HPDE6-E6E7 (cell line): ENCODE measurements at regions not wholly inside any gene's neighbourhood (a gene's known extent, or its start where the extent isn't known, plus 50 kb on each side); places are given as distances from the start of the nearest gene placed in this dataset.
A peak's percentile ranks its signal among the peaks of the same experiment; 100 is the strongest.
"Not testable (repeated sequence)": the region's sequence is repeated elsewhere in the genome, so short reads cannot be mapped to it uniquely, and the experiment has no call there.

Experiments
- DNase-seq: peaks from one replicate; pipeline ENCODE4 v3.0.0; 2011; ENCODE audit warnings: missing footprints; ENCODE audit errors: extremely low spot score

- no peak for DNase-seq
Observed at GRCh38 chr2:20130821-20131645, 79.6 kb upstream of the LAPTM4A start.

GRCh38 chr2:20130160-20130560 is 78.7 kb upstream of the LAPTM4A start:
- no peak for DNase-seq

GRCh38 chr2:20129331-20130159 is 78.1 kb upstream of the LAPTM4A start:
- DNase-seq, result no peak

- DNase-seq, result no peak
Observed at GRCh38 chr2:20128506-20129330, 77.3 kb upstream of the LAPTM4A start.

GRCh38 chr2:20126469-20126868 is 75.0 kb upstream of the LAPTM4A start:
- DNase-seq, result no peak

- DNase-seq, result no peak
Observed at GRCh38 chr2:20126040-20126439, 74.6 kb upstream of the LAPTM4A start.

GRCh38 chr2:20125616-20126015 is 74.2 kb upstream of the LAPTM4A start:
- no peak for DNase-seq

GRCh38 chr2:20125164-20125563 is 73.7 kb upstream of the LAPTM4A start:
- no peak for DNase-seq

GRCh38 chr2:20123871-20124594 is 72.6 kb upstream of the LAPTM4A start:
- no peak for DNase-seq

- DNase-seq, result peak; percentile 47
Observed at GRCh38 chr2:20122864-20123263, 71.4 kb upstream of the LAPTM4A start.

GRCh38 chr2:20120569-20121416 is 69.4 kb upstream of the LAPTM4A start:
- DNase-seq, result no peak

- DNase-seq, result no peak
Observed at GRCh38 chr2:20118051-20118450, 66.6 kb upstream of the LAPTM4A start.

GRCh38 chr2:20115902-20116301 is 64.5 kb upstream of the LAPTM4A start:
- no peak for DNase-seq

GRCh38 chr2:20115374-20115773 is 63.9 kb upstream of the LAPTM4A start:
- no peak for DNase-seq

- peak; percentile 66 for DNase-seq
Observed at GRCh38 chr2:20113986-20114938, 62.8 kb upstream of the LAPTM4A start.

GRCh38 chr2:20113004-20113796 is 61.8 kb upstream of the LAPTM4A start:
- no peak for DNase-seq

GRCh38 chr2:20112361-20112760 is 60.9 kb upstream of the LAPTM4A start:
- not testable (repeated sequence) for DNase-seq
